ENCODE measurements at regions not wholly inside any gene's neighbourhood (a gene's known extent, or its start where the extent isn't known, plus 50 kb on each side); places are given as distances from the start of the nearest gene placed in this dataset.

- no peak for DNase-seq (ENCODE audit: low read depth)
Observed at GRCh38 chr6:149216459-149216858, 101.1 kb upstream of the TAB2 start.

- DNase-seq (ENCODE audit: low read depth), result no peak
Observed at GRCh38 chr6:149217466-149217888, 100.0 kb upstream of the TAB2 start.

GRCh38 chr6:149218471-149218870, 99.0 kb upstream of the TAB2 start:
- no peak for DNase-seq (ENCODE audit: low read depth)

GRCh38 chr6:149218915-149219314, 98.6 kb upstream of the TAB2 start:
- no peak for DNase-seq (ENCODE audit: low read depth)

GRCh38 chr6:149220882-149221773, 96.4 kb upstream of the TAB2 start:
- no peak for DNase-seq (ENCODE audit: low read depth)

GRCh38 chr6:149221774-149222070, 95.8 kb upstream of the TAB2 start:
- no peak for DNase-seq (ENCODE audit: low read depth)

- DNase-seq (ENCODE audit: low read depth), result no peak
Observed at GRCh38 chr6:149223120-149223903, 94.2 kb upstream of the TAB2 start.

- DNase-seq (ENCODE audit: low read depth), result no peak
Observed at GRCh38 chr6:149223904-149224351, 93.6 kb upstream of the TAB2 start.

GRCh38 chr6:149224399-149224798, 93.1 kb upstream of the TAB2 start:
- DNase-seq (ENCODE audit: low read depth), result no peak

- no peak for DNase-seq (ENCODE audit: low read depth)
Observed at GRCh38 chr6:149225370-149225769, 92.1 kb upstream of the TAB2 start.

GRCh38 chr6:149225946-149226345, 91.6 kb upstream of the TAB2 start:
- DNase-seq (ENCODE audit: low read depth), result no peak

- no peak for DNase-seq (ENCODE audit: low read depth)
Observed at GRCh38 chr6:149227796-149228195, 89.7 kb upstream of the TAB2 start.

- no peak for DNase-seq (ENCODE audit: low read depth)
Observed at GRCh38 chr6:149228311-149228955, 89.1 kb upstream of the TAB2 start.

GRCh38 chr6:149229096-149229495, 88.4 kb upstream of the TAB2 start:
- no peak for DNase-seq (ENCODE audit: low read depth)

- DNase-seq (ENCODE audit: low read depth), result no peak
Observed at GRCh38 chr6:149230712-149231460, 86.6 kb upstream of the TAB2 start.

GRCh38 chr6:149231778-149232177, 85.7 kb upstream of the TAB2 start:
- DNase-seq (ENCODE audit: low read depth), result no peak

- DNase-seq (ENCODE audit: low read depth), result peak; percentile 56
Observed at GRCh38 chr6:149233056-149233715, 84.3 kb upstream of the TAB2 start.

GRCh38 chr6:149234051-149234962, 83.2 kb upstream of the TAB2 start:
- peak; percentile 44 for DNase-seq (ENCODE audit: low read depth)

GRCh38 chr6:149235130-149235561, 82.4 kb upstream of the TAB2 start:
- no peak for DNase-seq (ENCODE audit: low read depth)

- no peak for DNase-seq (ENCODE audit: low read depth)
Observed at GRCh38 chr6:149236589-149236988, 80.9 kb upstream of the TAB2 start.

Measured in activated T-cell treated with anti-CD3 and anti-CD28 coated beads for 48 hours (primary cell).